Trophoblast cell (in vitro differentiated cells and primary cell): ENCODE measurements at regions not wholly inside any gene's neighbourhood (a gene's known extent, or its start where the extent isn't known, plus 50 kb on each side); places are given as distances from the start of the nearest gene placed in this dataset.
A peak's percentile ranks its signal among the peaks of the same experiment; 100 is the strongest.

ENCODE experiments used
- DNase-seq, 2 donors: peaks; one replicate each; pipeline ENCODE4 v3.0.0-alpha.2; 2016
- H2AFZ ChIP-seq: 2 replicates; pipeline ENCODE4 v1.6.1; 2013; ENCODE audit warnings: low read length, moderate library complexity, mild to moderate bottlenecking; ENCODE audit not compliant: insufficient read depth, poor library complexity
- H2AK5ac ChIP-seq: 2 replicates; pipeline ENCODE4 v1.6.1; 2013; ENCODE audit warnings: mild to moderate bottlenecking, low read length
- H2BK120ac ChIP-seq: 2 replicates; pipeline ENCODE4 v1.6.1; 2013; ENCODE audit warnings: low read length, mild to moderate bottlenecking, moderate library complexity; ENCODE audit not compliant: insufficient read depth, poor library complexity
- H2BK12ac ChIP-seq: 2 replicates; pipeline ENCODE4 v1.6.1; 2013; ENCODE audit warnings: mild to moderate bottlenecking, low read length, moderate library complexity
- H2BK5ac ChIP-seq: 2 replicates; pipeline ENCODE4 v1.6.1; 2013; ENCODE audit warnings: low read length, low read depth, moderate library complexity, mild to moderate bottlenecking; ENCODE audit not compliant: poor library complexity
- H3K14ac ChIP-seq: 2 replicates; pipeline ENCODE4 v1.6.1; 2013; ENCODE audit warnings: mild to moderate bottlenecking, low read length
- H3K18ac ChIP-seq: 2 replicates; pipeline ENCODE4 v1.6.1; 2013; ENCODE audit warnings: mild to moderate bottlenecking, low read length
- H3K23ac ChIP-seq: 2 replicates; pipeline ENCODE4 v1.6.1; 2013; ENCODE audit warnings: low read length
- H3K27ac ChIP-seq: 2 replicates; pipeline ENCODE4 v1.5.1; 2013; ENCODE audit warnings: low read depth, mild to moderate bottlenecking, inconsistent platforms, low read length, moderate library complexity
- H3K27me3 ChIP-seq: 2 replicates; pipeline ENCODE4 v1.6.1; 2013; ENCODE audit warnings: inconsistent platforms, mild to moderate bottlenecking, low read length, moderate library complexity; ENCODE audit not compliant: insufficient read depth
- H3K36me3 ChIP-seq, 2 experiments: 1 replicate in 1 of 2; 2 replicates in 1 of 2; pipeline ENCODE4 v1.6.1; 2013; ENCODE audit warnings: low read length in 2 of 2, mild to moderate bottlenecking in 2 of 2, moderate library complexity in 1 of 2; ENCODE audit not compliant: insufficient read depth in 2 of 2, control insufficient read depth in 1 of 2
- H3K4ac ChIP-seq: 2 replicates; pipeline ENCODE4 v1.6.1; 2013; ENCODE audit warnings: low read depth, mild to moderate bottlenecking, low read length, moderate library complexity
- H3K4me1 ChIP-seq, 2 experiments: 1 replicate in 1 of 2; 2 replicates in 1 of 2; pipeline ENCODE4 v1.6.1; 2013; ENCODE audit warnings: low read length in 2 of 2, mild to moderate bottlenecking in 2 of 2, moderate library complexity in 1 of 2; ENCODE audit not compliant: insufficient read depth in 2 of 2, control insufficient read depth in 1 of 2
- H3K4me2 ChIP-seq: 2 replicates; pipeline ENCODE4 v1.6.1; 2013; ENCODE audit warnings: inconsistent platforms, mild to moderate bottlenecking, low read length, moderate library complexity
- H3K4me3 ChIP-seq: 2 replicates; pipeline ENCODE4 v1.5.1; 2013; ENCODE audit warnings: mild to moderate bottlenecking, low read depth, low read length, inconsistent platforms
- H3K79me1 ChIP-seq: one replicate; pipeline ENCODE4 v1.6.1; 2013; ENCODE audit warnings: low read length
- H3K79me2 ChIP-seq: 2 replicates; pipeline ENCODE4 v1.6.1; 2013; ENCODE audit warnings: low read length, mild to moderate bottlenecking; ENCODE audit not compliant: control insufficient read depth, insufficient read depth, poor library complexity
- H3K9ac ChIP-seq: 2 replicates; pipeline ENCODE4 v1.6.1; 2013; ENCODE audit warnings: mild to moderate bottlenecking, low read length
- H3K9me3 ChIP-seq: 2 replicates; pipeline ENCODE4 v1.6.1; 2013; ENCODE audit warnings: low read depth, mild to moderate bottlenecking, control low read depth, inconsistent platforms, low read length; ENCODE audit not compliant: insufficient read depth
- H4K12ac ChIP-seq: 2 replicates; pipeline ENCODE4 v1.6.1; 2013; ENCODE audit warnings: low read depth, mild to moderate bottlenecking, low read length, moderate library complexity
- H4K8ac ChIP-seq: 2 replicates; pipeline ENCODE4 v1.6.1; 2013; ENCODE audit warnings: low read depth, mild to moderate bottlenecking, low read length, moderate library complexity
- H4K91ac ChIP-seq: one replicate; pipeline ENCODE4 v1.6.1; 2013; ENCODE audit warnings: low read depth, mild to moderate bottlenecking, low read length, moderate library complexity
- WGBS: extraction: QIAGEN DNeasy Blood & Tissue Kit; methylation state at CpG from one replicate; pipeline ENCODE4 v1.1.7; 2013; ENCODE audit warnings: missing lambda C conversion rate; ENCODE audit not compliant: insufficient read length, insufficient coverage; ENCODE audit errors: extremely low coverage; 5-methylcytosine and 5-hydroxymethylcytosine counted together

DNA sequence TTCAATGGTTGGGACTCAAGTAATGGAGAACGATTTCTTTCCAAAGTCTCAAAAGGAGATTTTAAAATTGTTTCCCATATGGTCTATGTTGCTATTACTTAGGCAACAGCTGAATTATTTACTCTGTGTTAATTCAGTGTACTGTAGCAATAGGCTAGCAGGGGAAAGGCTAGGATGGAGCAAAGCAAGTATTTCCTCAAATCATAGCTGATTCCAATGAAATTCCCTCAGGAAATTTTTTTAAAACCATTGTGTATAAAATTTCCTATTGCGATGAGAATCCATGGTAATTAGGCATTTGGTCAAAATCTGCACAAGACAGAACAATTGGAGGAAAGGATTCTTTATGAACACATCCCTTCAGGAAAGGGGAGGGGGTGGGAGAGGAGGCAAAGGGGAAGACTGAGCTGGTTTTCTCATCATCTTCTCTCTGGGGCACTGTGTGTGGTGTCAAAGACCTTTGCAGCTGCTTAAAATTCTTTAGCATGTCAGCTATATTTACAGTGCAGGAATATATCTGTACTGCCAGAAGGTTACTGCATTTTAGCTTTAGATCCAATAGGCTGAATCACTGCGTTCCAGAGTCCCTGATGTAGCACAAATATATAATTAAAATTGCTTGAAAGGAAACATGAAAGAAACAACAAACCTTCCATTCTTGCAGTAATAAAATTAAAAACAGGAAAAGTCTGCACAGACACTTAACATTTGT is 95.3 kb downstream of the ZNF608 start:
- Histone ChIP-seq H3K36me3 (peaks cover 4 to 8% of the 10 kb centered on the region in 2 experiments), H3K9ac (no peak overlapping the region), H2AFZ (no peak overlapping the region), H3K27me3 (no peaks in the 10 kb centered on the region), H3K9me3 (no peaks in the 10 kb centered on the region), H3K4ac (no peak overlapping the region), H3K18ac (no peak overlapping the region), H2AK5ac (no peak overlapping the region), H2BK12ac (no peak overlapping the region), H3K14ac (no peak overlapping the region), H4K12ac (no peak overlapping the region), H3K4me1 (peaks cover 16 to 18% of the 10 kb centered on the region in 2 experiments), H3K27ac (peak overlapping the region; percentile 96), H4K91ac (no peak overlapping the region), H3K4me2 (peak overlapping the region; percentile 23), H2BK120ac (no peak overlapping the region), H2BK5ac (no peak overlapping the region), H3K79me1 (peaks cover 18% of the 10 kb centered on the region), H3K79me2 (peaks cover 6% of the 10 kb centered on the region), H3K23ac (no peak overlapping the region), H3K4me3 (no peak overlapping the region), H4K8ac (no peak overlapping the region)
- no CpG with 5 or more reads among the region's 3 CpGs for WGBS
- DNase-seq, result no peak

DNA sequence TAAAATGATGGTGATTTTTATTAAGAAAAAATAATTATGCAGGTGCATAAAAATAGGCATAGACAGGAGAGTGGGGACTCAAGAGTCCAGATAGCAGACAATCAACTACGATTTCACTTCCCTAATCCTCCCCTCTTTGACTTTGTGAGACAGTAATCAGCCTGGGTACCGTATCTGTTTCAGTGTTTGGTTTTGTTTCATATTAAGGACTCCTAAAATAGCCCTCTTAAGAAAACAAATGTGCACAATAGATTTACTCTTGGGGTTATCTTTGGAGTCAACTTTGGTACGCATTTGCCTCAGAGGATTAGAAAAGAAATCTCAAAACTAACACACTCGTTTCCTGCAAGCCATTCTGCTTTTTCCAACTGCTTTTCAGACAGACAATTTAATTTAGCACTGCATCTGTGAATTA is 96.3 kb downstream of the ZNF608 start:
- H4K12ac ChIP-seq, result no peak overlapping the region
- H3K18ac ChIP-seq, result no peak overlapping the region
- H3K79me1 ChIP-seq, result peaks cover 22% of the 10 kb centered on the region
- no peak overlapping the region for H3K9ac ChIP-seq
- peaks cover 6% of the 10 kb centered on the region for H3K79me2 ChIP-seq
- no peak for DNase-seq
- H3K4me3 ChIP-seq, result no peak overlapping the region
- H3K23ac ChIP-seq, result no peak overlapping the region
- no peak overlapping the region for H3K4me2 ChIP-seq
- no peak overlapping the region for H3K14ac ChIP-seq
- no peaks in the 10 kb centered on the region for H3K9me3 ChIP-seq
- peaks cover 7 to 11% of the 10 kb centered on the region in 2 experiments for H3K36me3 ChIP-seq
- no peak overlapping the region for H4K91ac ChIP-seq
- H2AK5ac ChIP-seq, result no peak overlapping the region
- no peak overlapping the region for H2BK5ac ChIP-seq
- H4K8ac ChIP-seq, result no peak overlapping the region
- H3K4me1 ChIP-seq, result peaks cover 15 to 16% of the 10 kb centered on the region in 2 experiments
- no peak overlapping the region for H2BK120ac ChIP-seq
- no peak overlapping the region for H2AFZ ChIP-seq
- H3K4ac ChIP-seq, result no peak overlapping the region
- no peaks in the 10 kb centered on the region for H3K27me3 ChIP-seq
- H3K27ac ChIP-seq, result no peak overlapping the region
- WGBS, result no CpG with 5 or more reads among the region's 4 CpGs
- no peak overlapping the region for H2BK12ac ChIP-seq

DNA sequence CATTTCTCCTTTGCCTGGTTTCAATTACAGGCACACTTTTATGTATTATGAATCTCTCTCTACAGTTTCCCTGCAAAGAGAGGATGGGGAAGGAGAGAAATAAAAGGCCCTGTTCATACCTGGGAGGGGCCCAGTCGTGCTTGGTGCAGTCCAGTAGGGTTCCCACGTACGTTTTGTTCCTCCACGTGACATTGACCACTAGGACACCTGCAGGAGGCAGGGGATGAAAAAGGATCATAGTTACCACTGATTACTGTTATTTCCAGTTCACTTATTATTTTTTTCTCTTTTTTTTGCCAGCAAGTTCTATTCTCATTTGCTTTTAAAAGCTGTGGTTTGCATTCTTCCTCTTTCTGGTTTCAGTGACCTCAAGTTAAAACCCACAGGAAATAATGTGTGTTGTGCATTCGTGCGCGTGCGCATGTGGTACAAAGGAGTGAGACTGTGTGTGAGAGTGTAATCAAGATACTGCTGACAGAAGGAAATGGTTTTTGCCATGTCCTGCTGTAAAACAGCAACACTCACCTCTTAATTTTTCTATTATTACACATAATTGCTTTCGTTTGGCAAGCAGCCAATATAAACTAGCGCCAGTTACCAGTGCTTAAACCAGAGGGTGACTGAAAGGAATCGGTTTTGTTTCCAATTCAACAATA is 96.8 kb downstream of the ZNF608 start:
- no CpG with 5 or more reads among the region's 11 CpGs for WGBS

DNA sequence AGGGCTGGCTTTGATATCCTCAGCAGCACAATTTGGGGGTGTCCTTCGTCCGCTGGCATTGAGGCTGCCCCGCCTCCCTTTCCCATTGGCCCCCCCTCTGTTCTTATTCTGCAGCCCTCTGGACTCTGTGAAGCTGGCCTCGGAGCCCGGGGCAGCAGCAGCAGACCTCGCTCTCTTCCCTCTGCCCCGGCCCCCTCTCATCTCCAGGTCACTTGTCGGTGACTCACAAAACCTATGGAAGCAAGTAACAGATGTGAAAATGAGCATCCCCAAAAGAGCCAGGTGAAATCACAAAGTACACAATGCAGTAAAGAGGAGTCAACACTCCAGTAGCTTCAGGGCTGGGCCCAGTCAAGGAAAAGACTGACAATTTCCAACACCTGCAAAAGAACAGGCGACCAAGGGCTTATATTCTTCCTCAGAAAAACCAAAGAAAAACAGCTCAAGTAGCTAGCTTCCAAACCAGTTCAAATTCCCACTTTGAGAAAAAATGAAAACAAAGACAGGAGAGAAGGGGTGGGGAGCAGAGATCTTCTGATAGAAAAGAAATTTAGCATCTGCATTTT is 97.5 kb downstream of the ZNF608 start:
- Histone ChIP-seq H2BK120ac (peak overlapping the region; percentile 8), H3K23ac (no peak overlapping the region), H2BK12ac (peak overlapping the region; percentile 67), H3K4me1 (peaks cover 16 to 17% of the 10 kb centered on the region in 2 experiments), H3K27ac (no peak overlapping the region), H3K36me3 (peaks cover 7 to 11% of the 10 kb centered on the region in 2 experiments), H3K9ac (no peak overlapping the region), H3K4ac (peak overlapping the region; percentile 23), H3K79me1 (peaks cover 20% of the 10 kb centered on the region), H4K8ac (peak overlapping the region; percentile 41), H2AK5ac (peak overlapping the region; percentile 5), H2BK5ac (peak overlapping the region; percentile 37), H3K14ac (peak overlapping the region; percentile 63), H3K4me3 (no peak overlapping the region), H4K91ac (peak overlapping the region; percentile 50), H3K4me2 (no peak overlapping the region), H3K27me3 (no peaks in the 10 kb centered on the region), H3K18ac (peak overlapping the region; percentile 69), H3K79me2 (peaks cover 6% of the 10 kb centered on the region), H4K12ac (no peak overlapping the region), H2AFZ (peak overlapping the region; percentile 10), H3K9me3 (no peaks in the 10 kb centered on the region)
- no peak for DNase-seq
- WGBS, result no CpG with 5 or more reads among the region's 9 CpGs

More for the DNA sequence above, 96.8 kb downstream of the ZNF608 start:
- no peak overlapping the region for H3K23ac ChIP-seq
- no peak overlapping the region for H3K4me3 ChIP-seq
- H3K27ac ChIP-seq, result no peak overlapping the region
- H4K91ac ChIP-seq, result peak overlapping the region; percentile 74
- H2AFZ ChIP-seq, result no peak overlapping the region
- peaks cover 22% of the 10 kb centered on the region for H3K79me1 ChIP-seq
- no peak overlapping the region for H3K18ac ChIP-seq
- H3K9me3 ChIP-seq, result no peaks in the 10 kb centered on the region
- H2BK12ac ChIP-seq, result peak overlapping the region; percentile 77
- H3K79me2 ChIP-seq, result peaks cover 6% of the 10 kb centered on the region
- peaks cover 15 to 16% of the 10 kb centered on the region in 2 experiments for H3K4me1 ChIP-seq
- H2BK120ac ChIP-seq, result no peak overlapping the region
- no peak overlapping the region for H3K9ac ChIP-seq
- no peak overlapping the region for H2AK5ac ChIP-seq
- peaks cover 7 to 11% of the 10 kb centered on the region in 2 experiments for H3K36me3 ChIP-seq
- H4K12ac ChIP-seq, result no peak overlapping the region
- H2BK5ac ChIP-seq, result peak overlapping the region; percentile 57
- peak; percentile 13 to 48 for DNase-seq
- H3K4ac ChIP-seq, result no peak overlapping the region
- H3K14ac ChIP-seq, result no peak overlapping the region
- peak overlapping the region; percentile 64 for H4K8ac ChIP-seq
- no peak overlapping the region for H3K4me2 ChIP-seq
- no peaks in the 10 kb centered on the region for H3K27me3 ChIP-seq
